ENCODE measurements at regions not wholly inside any gene's neighbourhood (a gene's known extent, or its start where the extent isn't known, plus 50 kb on each side); places are given as distances from the start of the nearest gene placed in this dataset.

- TF ChIP-seq CTCF (conservative IDR thresholded peaks at IDR 0.05) (no peak), ZFX (IDR thresholded peaks at IDR 0.05) (no peak)
- H3K27ac ChIP-seq, result no peak overlapping the region
Measured at GRCh38 chr3:110612045-110612444, 459.6 kb upstream of the NECTIN3 start.

- no peak for TF ChIP-seq ZFX (IDR thresholded peaks at IDR 0.05)
- TF ChIP-seq CTCF (conservative IDR thresholded peaks at IDR 0.05), result no peak
- no peak overlapping the region for H3K27ac ChIP-seq
Measured at GRCh38 chr3:110614186-110614585, 457.4 kb upstream of the NECTIN3 start.

- no peak overlapping the region for H3K27ac ChIP-seq
- no peak for TF ChIP-seq CTCF (conservative IDR thresholded peaks at IDR 0.05)
- TF ChIP-seq ZFX (IDR thresholded peaks at IDR 0.05), result no peak
Measured at GRCh38 chr3:110615454-110615853, 456.2 kb upstream of the NECTIN3 start.

GRCh38 chr3:110618512-110619226 is 452.9 kb upstream of the NECTIN3 start:
- TF ChIP-seq ZFX (IDR thresholded peaks at IDR 0.05) (no peak), CTCF (conservative IDR thresholded peaks at IDR 0.05) (no peak)
- H3K27ac ChIP-seq, result no peak overlapping the region

GRCh38 chr3:110620118-110620517 is 451.5 kb upstream of the NECTIN3 start:
- H3K27ac ChIP-seq, result no peak overlapping the region
- TF ChIP-seq CTCF (conservative IDR thresholded peaks at IDR 0.05), result no peak
- no peak for TF ChIP-seq ZFX (IDR thresholded peaks at IDR 0.05)

GRCh38 chr3:110623571-110623970 is 448.0 kb upstream of the NECTIN3 start:
- TF ChIP-seq ZFX (IDR thresholded peaks at IDR 0.05) (no peak), CTCF (conservative IDR thresholded peaks at IDR 0.05) (no peak)
- no peak overlapping the region for H3K27ac ChIP-seq

GRCh38 chr3:110624576-110624975 is 447.0 kb upstream of the NECTIN3 start:
- TF ChIP-seq ZFX (IDR thresholded peaks at IDR 0.05) (no peak), CTCF (conservative IDR thresholded peaks at IDR 0.05) (no peak)
- no peak overlapping the region for H3K27ac ChIP-seq
